RCC 7860 (cell line): ENCODE measurements at regions not wholly inside any gene's neighbourhood (a gene's known extent, or its start where the extent isn't known, plus 50 kb on each side); places are given as distances from the start of the nearest gene placed in this dataset.

Experiments
- DNase-seq: peaks from one replicate; pipeline ENCODE4 v3.0.0-alpha.2; 2015; ENCODE audit warnings: low spot score
- FAIRE-seq: peaks from 2 replicates; lab custom pipeline; 2012; peaks lifted over from hg19 to GRCh38; lab: Jason Lieb, UNC

- no peak for FAIRE-seq
- DNase-seq, result no peak
These were observed 427.2 kb downstream of the RFPL4B start for GRCh38 chr6:112774319-112774718.

- peak; percentile 57 for DNase-seq
- FAIRE-seq, result peak; percentile 78
These were observed 433.5 kb downstream of the RFPL4B start for GRCh38 chr6:112780498-112781096.

GRCh38 chr6:112781241-112781640 is 434.1 kb downstream of the RFPL4B start:
- no peak for DNase-seq
- no peak for FAIRE-seq

GRCh38 chr6:112785408-112785807 is 438.3 kb downstream of the RFPL4B start:
- DNase-seq (no peak), FAIRE-seq (peak; percentile 38)

GRCh38 chr6:112786801-112787200 is 439.7 kb downstream of the RFPL4B start:
- no peak for FAIRE-seq
- no peak for DNase-seq

- DNase-seq, result no peak
- FAIRE-seq, result no peak
These were observed 440.2 kb downstream of the RFPL4B start for GRCh38 chr6:112787371-112787770.

GRCh38 chr6:112795316-112795715 is 448.2 kb downstream of the RFPL4B start:
- FAIRE-seq (no peak), DNase-seq (no peak)

GRCh38 chr6:112796712-112797111 is 449.6 kb downstream of the RFPL4B start:
- FAIRE-seq (no peak), DNase-seq (no peak)

- DNase-seq (no peak), FAIRE-seq (no peak)
These were observed 452.8 kb downstream of the RFPL4B start for GRCh38 chr6:112799889-112800288.

- FAIRE-seq (no peak), DNase-seq (no peak)
These were observed 453.3 kb downstream of the RFPL4B start for GRCh38 chr6:112800439-112800838.

- no peak for FAIRE-seq
- DNase-seq, result no peak
These were observed 453.8 kb downstream of the RFPL4B start for GRCh38 chr6:112800916-112801315.

- FAIRE-seq, result no peak
- DNase-seq, result no peak
These were observed 454.4 kb downstream of the RFPL4B start for GRCh38 chr6:112801468-112802080.

- DNase-seq (peak; percentile 37), FAIRE-seq (peak; percentile 71)
These were observed 455.0 kb downstream of the RFPL4B start for GRCh38 chr6:112802144-112802543.

- DNase-seq, result no peak
- no peak for FAIRE-seq
These were observed 457.7 kb downstream of the RFPL4B start for GRCh38 chr6:112804638-112805330.

GRCh38 chr6:112806163-112806865 is 459.2 kb downstream of the RFPL4B start:
- DNase-seq (no peak), FAIRE-seq (no peak)

- no peak for FAIRE-seq
- DNase-seq, result no peak
These were observed 474.3 kb downstream of the RFPL4B start for GRCh38 chr6:112821476-112821875.

- no peak for FAIRE-seq
- DNase-seq, result no peak
These were observed 475.6 kb downstream of the RFPL4B start for GRCh38 chr6:112822769-112823168.

GRCh38 chr6:112827793-112828192 is 480.7 kb downstream of the RFPL4B start:
- DNase-seq (no peak), FAIRE-seq (no peak)

GRCh38 chr6:112831022-112831421 is 483.9 kb downstream of the RFPL4B start:
- DNase-seq (no peak), FAIRE-seq (no peak)

- DNase-seq, result no peak
- no peak for FAIRE-seq
These were observed 486.5 kb downstream of the RFPL4B start for GRCh38 chr6:112833581-112834131.

- FAIRE-seq, result no peak
- DNase-seq, result no peak
These were observed 487.9 kb downstream of the RFPL4B start for GRCh38 chr6:112835078-112835477.
